ENCODE measurements at regions not wholly inside any gene's neighbourhood (a gene's known extent, or its start where the extent isn't known, plus 50 kb on each side); places are given as distances from the start of the nearest gene placed in this dataset.

- Histone ChIP-seq H3K27ac (no peak overlapping the region), H3K36me3 (ENCODE audit: insufficient read depth, low read length) (no peaks in the 10 kb centered on the region), H3K4me3 (no peak overlapping the region), H3K9ac (ENCODE audit: insufficient read length) (no peak overlapping the region), H3K9me3 (ENCODE audit: low read depth, low read length) (no peaks in the 10 kb centered on the region)
- DNase-seq (ENCODE audit: low read depth, low spot score): no peak
- TF ChIP-seq FOXP2 (optimal IDR thresholded peaks at IDR 0.05; ENCODE audit: control extremely low read depth, extremely low read length, insufficient read depth) (no peak), EZH2 (IDR thresholded peaks at IDR 0.05) (no peak), POLR2AphosphoS5 (IDR thresholded peaks at IDR 0.05; ENCODE audit: borderline replicate concordance, low read depth, low read length) (no peak)
Observed at GRCh38 chr18:47333926-47334635, 82.6 kb upstream of the SKOR2 start.

GRCh38 chr18:47331641-47332040, 80.2 kb upstream of the SKOR2 start:
- no peak for DNase-seq (ENCODE audit: low read depth, low spot score)
- Histone ChIP-seq H3K9ac (ENCODE audit: insufficient read length) (no peak overlapping the region), H3K4me3 (no peak overlapping the region), H3K36me3 (ENCODE audit: insufficient read depth, low read length) (no peaks in the 10 kb centered on the region), H3K27ac (no peak overlapping the region), H3K9me3 (ENCODE audit: low read depth, low read length) (no peaks in the 10 kb centered on the region)
- TF ChIP-seq FOXP2 (optimal IDR thresholded peaks at IDR 0.05; ENCODE audit: control extremely low read depth, extremely low read length, insufficient read depth): no peak
- TF ChIP-seq EZH2 (IDR thresholded peaks at IDR 0.05): no peak
- TF ChIP-seq POLR2AphosphoS5 (IDR thresholded peaks at IDR 0.05; ENCODE audit: borderline replicate concordance, low read depth, low read length): no peak

GRCh38 chr18:47331026-47331425, 79.6 kb upstream of the SKOR2 start:
- no peak overlapping the region for H3K27ac ChIP-seq
- TF ChIP-seq POLR2AphosphoS5 (IDR thresholded peaks at IDR 0.05; ENCODE audit: borderline replicate concordance, low read depth, low read length) (no peak), EZH2 (IDR thresholded peaks at IDR 0.05) (no peak), FOXP2 (optimal IDR thresholded peaks at IDR 0.05; ENCODE audit: control extremely low read depth, extremely low read length, insufficient read depth) (no peak)
- DNase-seq (ENCODE audit: low read depth, low spot score): no peak
- H3K9me3 ChIP-seq (ENCODE audit: low read depth, low read length): no peaks in the 10 kb centered on the region
- no peak overlapping the region for H3K4me3 ChIP-seq
- H3K36me3 ChIP-seq (ENCODE audit: insufficient read depth, low read length): no peaks in the 10 kb centered on the region
- no peak overlapping the region for H3K9ac ChIP-seq (ENCODE audit: insufficient read length)

GRCh38 chr18:47323158-47323557, 71.7 kb upstream of the SKOR2 start:
- TF ChIP-seq EZH2 (IDR thresholded peaks at IDR 0.05) (no peak), POLR2AphosphoS5 (IDR thresholded peaks at IDR 0.05; ENCODE audit: borderline replicate concordance, low read depth, low read length) (no peak), FOXP2 (optimal IDR thresholded peaks at IDR 0.05; ENCODE audit: control extremely low read depth, extremely low read length, insufficient read depth) (no peak)
- DNase-seq (ENCODE audit: low read depth, low spot score): no peak

GRCh38 chr18:47321815-47322214, 70.4 kb upstream of the SKOR2 start:
- Histone ChIP-seq H3K9ac (ENCODE audit: insufficient read length) (no peak overlapping the region), H3K36me3 (ENCODE audit: insufficient read depth, low read length) (no peaks in the 10 kb centered on the region), H3K4me3 (no peak overlapping the region), H3K27ac (no peak overlapping the region), H3K9me3 (ENCODE audit: low read depth, low read length) (no peaks in the 10 kb centered on the region)
- no peak for DNase-seq (ENCODE audit: low read depth, low spot score)
- no peak for TF ChIP-seq FOXP2 (optimal IDR thresholded peaks at IDR 0.05; ENCODE audit: control extremely low read depth, extremely low read length, insufficient read depth)
- TF ChIP-seq POLR2AphosphoS5 (IDR thresholded peaks at IDR 0.05; ENCODE audit: borderline replicate concordance, low read depth, low read length): no peak
- TF ChIP-seq EZH2 (IDR thresholded peaks at IDR 0.05): no peak

More at GRCh38 chr18:47323158-47323557, 71.7 kb upstream of the SKOR2 start:
- Histone ChIP-seq H3K27ac (no peak overlapping the region), H3K9me3 (ENCODE audit: low read depth, low read length) (no peaks in the 10 kb centered on the region), H3K4me3 (no peak overlapping the region), H3K9ac (ENCODE audit: insufficient read length) (no peak overlapping the region), H3K36me3 (ENCODE audit: insufficient read depth, low read length) (no peaks in the 10 kb centered on the region)

DNA sequence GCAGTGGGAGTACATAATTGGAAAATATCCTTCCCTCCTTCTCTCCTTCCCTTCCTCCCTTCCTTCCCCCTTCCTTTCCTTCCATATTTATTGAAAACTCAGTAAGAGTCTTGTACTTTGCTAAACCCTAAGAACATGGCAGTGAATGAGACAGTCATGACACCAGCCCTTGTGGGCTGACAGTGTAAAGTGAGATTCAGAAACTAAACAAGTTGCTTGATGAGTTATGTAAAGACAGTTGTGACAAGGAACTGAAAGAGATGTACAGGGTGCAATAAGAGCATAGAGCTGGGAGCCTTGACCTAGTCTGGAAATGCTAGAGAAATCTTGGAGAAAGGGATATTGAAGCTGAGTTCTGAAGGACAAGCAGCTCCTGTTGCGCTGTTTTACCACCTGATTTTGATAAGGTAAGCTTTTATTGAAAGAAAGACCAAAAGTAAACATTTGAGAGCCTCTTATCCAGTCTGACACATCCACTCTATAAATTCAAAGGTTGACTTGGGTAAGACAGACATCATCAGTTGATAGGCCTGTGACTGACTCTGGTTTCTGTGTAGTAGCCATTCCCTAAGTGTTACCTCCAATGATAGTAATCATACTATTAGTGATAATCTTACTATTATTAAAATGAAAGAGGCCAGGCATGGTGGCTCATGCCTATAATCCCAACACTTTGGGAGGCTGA, 66.5 kb upstream of the SKOR2 start:
- Histone ChIP-seq H3K9ac (ENCODE audit: insufficient read length) (no peak overlapping the region), H3K9me3 (ENCODE audit: low read depth, low read length) (no peaks in the 10 kb centered on the region), H3K36me3 (ENCODE audit: insufficient read depth, low read length) (no peaks in the 10 kb centered on the region), H3K27ac (no peak overlapping the region), H3K4me3 (no peak overlapping the region)
- DNase-seq (ENCODE audit: low read depth, low spot score): no peak
- TF ChIP-seq FOXP2 (optimal IDR thresholded peaks at IDR 0.05; ENCODE audit: control extremely low read depth, extremely low read length, insufficient read depth) (no peak), POLR2AphosphoS5 (IDR thresholded peaks at IDR 0.05; ENCODE audit: borderline replicate concordance, low read depth, low read length) (no peak), EZH2 (IDR thresholded peaks at IDR 0.05) (no peak)

DNA sequence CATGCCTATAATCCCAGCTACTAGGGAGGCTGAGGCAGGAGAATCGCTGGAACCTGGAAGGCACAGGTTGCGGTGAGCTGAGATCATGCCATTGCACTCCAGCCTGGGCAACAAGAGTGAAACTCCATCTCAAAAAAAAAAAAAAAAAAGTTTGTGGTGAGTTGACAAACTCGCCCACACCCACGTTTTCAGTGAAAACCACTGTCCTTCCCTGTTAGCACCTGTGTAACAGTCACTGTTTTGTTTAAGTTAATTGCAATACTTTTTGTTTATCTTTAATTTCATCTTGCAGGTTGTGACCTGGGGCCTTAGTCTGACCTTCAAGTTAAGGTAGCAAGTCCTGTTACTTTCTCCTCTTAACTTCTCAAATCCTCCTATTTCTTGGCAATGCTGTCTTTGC, 65.5 kb upstream of the SKOR2 start:
- no peak for DNase-seq (ENCODE audit: low read depth, low spot score)
- Histone ChIP-seq H3K9ac (ENCODE audit: insufficient read length) (no peak overlapping the region), H3K36me3 (ENCODE audit: insufficient read depth, low read length) (no peaks in the 10 kb centered on the region), H3K4me3 (no peak overlapping the region), H3K27ac (no peak overlapping the region), H3K9me3 (ENCODE audit: low read depth, low read length) (no peaks in the 10 kb centered on the region)
- TF ChIP-seq FOXP2 (optimal IDR thresholded peaks at IDR 0.05; ENCODE audit: control extremely low read depth, extremely low read length, insufficient read depth) (no peak), POLR2AphosphoS5 (IDR thresholded peaks at IDR 0.05; ENCODE audit: borderline replicate concordance, low read depth, low read length) (no peak), EZH2 (IDR thresholded peaks at IDR 0.05) (no peak)

GRCh38 chr18:47313901-47314300, 62.4 kb upstream of the SKOR2 start:
- no peak overlapping the region for H3K4me3 ChIP-seq
- DNase-seq (ENCODE audit: low read depth, low spot score): no peak
- no peak for TF ChIP-seq POLR2AphosphoS5 (IDR thresholded peaks at IDR 0.05; ENCODE audit: borderline replicate concordance, low read depth, low read length)
- no peak for TF ChIP-seq EZH2 (IDR thresholded peaks at IDR 0.05)
- no peak for TF ChIP-seq FOXP2 (optimal IDR thresholded peaks at IDR 0.05; ENCODE audit: control extremely low read depth, extremely low read length, insufficient read depth)
- no peaks in the 10 kb centered on the region for H3K36me3 ChIP-seq (ENCODE audit: insufficient read depth, low read length)
- H3K9me3 ChIP-seq (ENCODE audit: low read depth, low read length): no peaks in the 10 kb centered on the region
- H3K9ac ChIP-seq (ENCODE audit: insufficient read length): no peak overlapping the region
- H3K27ac ChIP-seq: no peak overlapping the region
